GM11168 (cell line): ENCODE measurements at regions not wholly inside any gene's neighbourhood (a gene's known extent, or its start where the extent isn't known, plus 50 kb on each side); places are given as distances from the start of the nearest gene placed in this dataset.
"Not testable (repeated sequence)": the region's sequence is repeated elsewhere in the genome, so short reads cannot be mapped to it uniquely, and the experiment has no call there.

Source experiments
- in situ Hi-C: fragments of 300-500 bp; cut with MboI; formaldehyde crosslinking; loops from one replicate; pipeline ENCODE4 v1.12.0; 2022; ENCODE audit warnings: low sequenced_read_pairs; ENCODE audit not compliant: unreplicated experiment

GRCh38 chr3:153503873-153504272 is 341.8 kb downstream of the RAP2B start:
- in situ Hi-C loops = no loop called here

GRCh38 chr3:153506205-153506604 is 344.2 kb downstream of the RAP2B start:
- in situ Hi-C loops = not testable (repeated sequence)

GRCh38 chr3:153506686-153507085 is 344.7 kb downstream of the RAP2B start:
- in situ Hi-C loops = not testable (repeated sequence)

GRCh38 chr3:153513236-153513635 is 351.2 kb downstream of the RAP2B start:
- in situ Hi-C loops = no loop called here

- in situ Hi-C loops = no loop called here
Observed at GRCh38 chr3:153528473-153528872, 366.4 kb downstream of the RAP2B start.

- in situ Hi-C loops = no loop called here
Observed at GRCh38 chr3:153539263-153539662, 377.2 kb downstream of the RAP2B start.

- in situ Hi-C loops = no loop called here
Observed at GRCh38 chr3:153545471-153545870, 383.4 kb downstream of the RAP2B start.

GRCh38 chr3:153547970-153548369 is 385.9 kb downstream of the RAP2B start:
- in situ Hi-C loops = no loop called here

GRCh38 chr3:153549686-153550085 is 387.7 kb downstream of the RAP2B start:
- in situ Hi-C loops = not testable (repeated sequence)

GRCh38 chr3:153551536-153552285 is 389.7 kb downstream of the RAP2B start:
- in situ Hi-C loops = no loop called here

GRCh38 chr3:153552887-153553604 is 391.0 kb downstream of the RAP2B start:
- in situ Hi-C loops = no loop called here

GRCh38 chr3:153553605-153553945 is 391.5 kb downstream of the RAP2B start:
- in situ Hi-C loops = no loop called here

GRCh38 chr3:153555919-153556318 is 393.9 kb downstream of the RAP2B start:
- in situ Hi-C loops = no loop called here

GRCh38 chr3:153559366-153559765 is 397.3 kb downstream of the RAP2B start:
- in situ Hi-C loops = not testable (repeated sequence)

- in situ Hi-C loops = no loop called here
Observed at GRCh38 chr3:153567011-153567410, 405.0 kb downstream of the RAP2B start.

- in situ Hi-C loops = no loop called here
Observed at GRCh38 chr3:153567556-153567955, 405.5 kb downstream of the RAP2B start.

GRCh38 chr3:153570481-153570880 is 408.5 kb downstream of the RAP2B start:
- in situ Hi-C loops = not testable (repeated sequence)

- in situ Hi-C loops = no loop called here
Observed at GRCh38 chr3:153572165-153572564, 410.1 kb downstream of the RAP2B start.

- in situ Hi-C loops = no loop called here
Observed at GRCh38 chr3:153572654-153573053, 410.6 kb downstream of the RAP2B start.

- in situ Hi-C loops = no loop called here
Observed at GRCh38 chr3:153573481-153573880, 411.5 kb downstream of the RAP2B start.

GRCh38 chr3:153574445-153574844 is 412.4 kb downstream of the RAP2B start:
- in situ Hi-C loops = no loop called here
